Left ventricle myocardium inferior (tissue), 1 donor: ENCODE measurements at regions not wholly inside any gene's neighbourhood (a gene's known extent, or its start where the extent isn't known, plus 50 kb on each side); places are given as distances from the start of the nearest gene placed in this dataset.

ENCODE experiments used
- DNase-seq: peaks from one replicate; pipeline ENCODE4 v3.0.0-alpha.2; 2020
- H3K27ac ChIP-seq: fragments of 200-600 bp; replicated peaks from 2 replicates; pipeline ENCODE4 v1.8.0; 2021
- H3K27me3 ChIP-seq: fragments of 200-600 bp; 2 replicates; pipeline ENCODE4 v1.8.0; 2021; ENCODE audit warnings: low read depth
- H3K36me3 ChIP-seq: fragments of 200-600 bp; 2 replicates; pipeline ENCODE4 v1.8.0; 2021
- H3K4me1 ChIP-seq: fragments of 200-600 bp; 2 replicates; pipeline ENCODE4 v1.8.0; 2021
- H3K4me3 ChIP-seq: fragments of 200-600 bp; 2 replicates; pipeline ENCODE4 v1.8.0; 2021; ENCODE audit warnings: mild to moderate bottlenecking, moderate library complexity
- H3K9me3 ChIP-seq: fragments of 200-600 bp; replicated peaks from 2 replicates; pipeline ENCODE4 v1.8.0; 2021
- CTCF ChIP-seq: fragments of 200-600 bp; IDR thresholded peaks from 2 replicates; pipeline ENCODE4 v1.8.0; 2021; ENCODE audit warnings: antibody characterized with exemption, mild to moderate bottlenecking, borderline replicate concordance
- intact Hi-C: fragments of 100-400 bp; cut with micrococcal nuclease; formaldehyde crosslinking; loops from one replicate; pipeline ENCODE4 v1.11.0; 2022
- donor health status: DM: no; HTN: yes; CAD: no; lungs with severe emphysema.

GRCh38 chr14:22448905-22449599, 140.0 kb downstream of the DAD1 start:
- Histone ChIP-seq H3K9me3 (no peaks in the 10 kb centered on the region), H3K27me3 (no peaks in the 10 kb centered on the region), H3K27ac (peak overlapping the region; percentile 27), H3K4me1 (peaks cover 11% of the 10 kb centered on the region), H3K36me3 (no peaks in the 10 kb centered on the region), H3K4me3 (no peak overlapping the region)
- DNase-seq, result no peak
- intact Hi-C loops, result no loop called here
- no peak for TF ChIP-seq CTCF

GRCh38 chr14:22448035-22448904, 140.8 kb downstream of the DAD1 start:
- Histone ChIP-seq H3K27ac (peak overlapping the region; percentile 27), H3K9me3 (no peaks in the 10 kb centered on the region), H3K4me1 (peaks cover 11% of the 10 kb centered on the region), H3K36me3 (no peaks in the 10 kb centered on the region), H3K27me3 (no peaks in the 10 kb centered on the region), H3K4me3 (no peak overlapping the region)
- no peak for DNase-seq
- intact Hi-C loops, result no loop called here
- no peak for TF ChIP-seq CTCF

GRCh38 chr14:22438742-22439141, 150.3 kb downstream of the DAD1 start:
- no peak for DNase-seq
- H3K36me3 ChIP-seq, result no peaks in the 10 kb centered on the region
- H3K4me3 ChIP-seq, result no peak overlapping the region
- no peak for TF ChIP-seq CTCF
- no peaks in the 10 kb centered on the region for H3K9me3 ChIP-seq
- intact Hi-C loops, result no loop called here
- H3K27ac ChIP-seq, result no peak overlapping the region
- no peaks in the 10 kb centered on the region for H3K4me1 ChIP-seq
- no peaks in the 10 kb centered on the region for H3K27me3 ChIP-seq

- TF ChIP-seq CTCF, result no peak
- no peak overlapping the region for H3K4me3 ChIP-seq
- intact Hi-C loops, result no loop called here
Measured at GRCh38 chr14:22434901-22435550, 154.0 kb downstream of the DAD1 start.

GRCh38 chr14:22434030-22434429, 155.0 kb downstream of the DAD1 start:
- no peak overlapping the region for H3K27ac ChIP-seq
- DNase-seq, result no peak
- no peaks in the 10 kb centered on the region for H3K36me3 ChIP-seq
- intact Hi-C loops, result no loop called here
- H3K4me3 ChIP-seq, result no peak overlapping the region
- no peaks in the 10 kb centered on the region for H3K9me3 ChIP-seq
- H3K4me1 ChIP-seq, result peaks cover 24% of the 10 kb centered on the region
- TF ChIP-seq CTCF, result no peak
- no peaks in the 10 kb centered on the region for H3K27me3 ChIP-seq

More at GRCh38 chr14:22434901-22435550, 154.0 kb downstream of the DAD1 start:
- Histone ChIP-seq H3K36me3 (no peaks in the 10 kb centered on the region), H3K27me3 (no peaks in the 10 kb centered on the region), H3K4me1 (peaks cover 20% of the 10 kb centered on the region), H3K9me3 (no peaks in the 10 kb centered on the region), H3K27ac (no peak overlapping the region)
- DNase-seq, result no peak
